Suprapubic skin (tissue), 4 donors: ENCODE measurements at regions not wholly inside any gene's neighbourhood (a gene's known extent, or its start where the extent isn't known, plus 50 kb on each side); places are given as distances from the start of the nearest gene placed in this dataset.

ENCODE experiments used
- DNase-seq, 2 donors: peaks; one replicate each; pipeline ENCODE4 v3.0.0-alpha.2; 2019; ENCODE audit warnings: low spot score in 2 of 2
- H3K27ac ChIP-seq: fragments of 200-600 bp; sonication (generic); one replicate; pipeline ENCODE4 v1.5.1; 2019
- H3K27me3 ChIP-seq: fragments of 200-600 bp; sonication (generic); one replicate; pipeline ENCODE4 v1.5.1; 2019
- H3K36me3 ChIP-seq: fragments of 200-600 bp; sonication (generic); one replicate; pipeline ENCODE4 v1.5.1; 2019
- H3K4me1 ChIP-seq: fragments of 200-600 bp; sonication (generic); one replicate; pipeline ENCODE4 v1.5.1; 2019
- H3K4me3 ChIP-seq: fragments of 200-600 bp; sonication (generic); one replicate; pipeline ENCODE4 v1.5.1; 2019; ENCODE audit warnings: mild to moderate bottlenecking
- H3K9me3 ChIP-seq: fragments of 200-600 bp; sonication (generic); one replicate; pipeline ENCODE4 v1.5.1; 2019
- EP300 ChIP-seq: sonication (generic); formaldehyde crosslinking; IDR thresholded peaks from one replicate; pipeline ENCODE4 v1.6.1; 2017; ENCODE audit warnings: antibody characterized with exemption
- POLR2A ChIP-seq, 2 donors: fragments of 450-650 bp; IDR thresholded peaks; one replicate each; pipeline ENCODE4 v1.6.1; 2017; ENCODE audit warnings: antibody characterized with exemption in 2 of 2, mild to moderate bottlenecking in 2 of 2, moderate library complexity in 2 of 2
- POLR2AphosphoS5 ChIP-seq, 3 donors: sonication (generic); formaldehyde crosslinking; IDR thresholded peaks; one replicate each; pipeline ENCODE4 v1.6.1; 2017; ENCODE audit warnings: antibody characterized with exemption in 3 of 3
- WGBS: methylation state at CpG from one replicate; pipeline ENCODE4 v1.1.5; 2018; 5-methylcytosine and 5-hydroxymethylcytosine counted together
- TF ChIP-seq, protein P1 (sequence below), 2 donors: fragments of 200-600 bp in 1 of 2; fragments of 450-650 bp in 1 of 2; sonication (generic) in 1 of 2; IDR thresholded peaks; one replicate each; pipeline ENCODE4 v1.5.1; 2016 to 2019; ENCODE audit warnings: antibody characterized with exemption in 2 of 2, mild to moderate bottlenecking in 1 of 2, moderate library complexity in 1 of 2

GRCh38 chr1:84749427-84749826, 59.2 kb upstream of the SSX2IP start:
- Histone ChIP-seq H3K4me1 (peaks cover 9% of the 10 kb centered on the region), H3K27me3 (no peaks in the 10 kb centered on the region), H3K36me3 (no peaks in the 10 kb centered on the region), H3K4me3 (no peak overlapping the region), H3K9me3 (no peaks in the 10 kb centered on the region), H3K27ac (no peak overlapping the region)
- no peak for DNase-seq
- WGBS: 57% methylated on average over 2 of the region's 2 CpGs
- TF ChIP-seq EP300 (no peak), POLR2AphosphoS5 (IDR thresholded peaks at IDR 0.05) (no peak), POLR2A (IDR thresholded peaks at IDR 0.05) (no peak)
- TF ChIP-seq, protein P1, sequence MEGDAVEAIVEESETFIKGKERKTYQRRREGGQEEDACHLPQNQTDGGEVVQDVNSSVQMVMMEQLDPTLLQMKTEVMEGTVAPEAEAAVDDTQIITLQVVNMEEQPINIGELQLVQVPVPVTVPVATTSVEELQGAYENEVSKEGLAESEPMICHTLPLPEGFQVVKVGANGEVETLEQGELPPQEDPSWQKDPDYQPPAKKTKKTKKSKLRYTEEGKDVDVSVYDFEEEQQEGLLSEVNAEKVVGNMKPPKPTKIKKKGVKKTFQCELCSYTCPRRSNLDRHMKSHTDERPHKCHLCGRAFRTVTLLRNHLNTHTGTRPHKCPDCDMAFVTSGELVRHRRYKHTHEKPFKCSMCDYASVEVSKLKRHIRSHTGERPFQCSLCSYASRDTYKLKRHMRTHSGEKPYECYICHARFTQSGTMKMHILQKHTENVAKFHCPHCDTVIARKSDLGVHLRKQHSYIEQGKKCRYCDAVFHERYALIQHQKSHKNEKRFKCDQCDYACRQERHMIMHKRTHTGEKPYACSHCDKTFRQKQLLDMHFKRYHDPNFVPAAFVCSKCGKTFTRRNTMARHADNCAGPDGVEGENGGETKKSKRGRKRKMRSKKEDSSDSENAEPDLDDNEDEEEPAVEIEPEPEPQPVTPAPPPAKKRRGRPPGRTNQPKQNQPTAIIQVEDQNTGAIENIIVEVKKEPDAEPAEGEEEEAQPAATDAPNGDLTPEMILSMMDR (IDR thresholded peaks at IDR 0.05): no peak

- no peaks in the 10 kb centered on the region for H3K9me3 ChIP-seq
- H3K36me3 ChIP-seq: no peaks in the 10 kb centered on the region
- 87% methylated on average over 3 of the region's 3 CpGs for WGBS
- no peak for TF ChIP-seq EP300
- TF ChIP-seq POLR2AphosphoS5 (IDR thresholded peaks at IDR 0.05): no peak
- TF ChIP-seq, protein P1 (IDR thresholded peaks at IDR 0.05): no peak
- no peak for TF ChIP-seq POLR2A (IDR thresholded peaks at IDR 0.05)
- H3K4me3 ChIP-seq: no peak overlapping the region
- no peak overlapping the region for H3K27ac ChIP-seq
- no peaks in the 10 kb centered on the region for H3K27me3 ChIP-seq
- peaks cover 9% of the 10 kb centered on the region for H3K4me1 ChIP-seq
- no peak for DNase-seq
These were observed 58.1 kb upstream of the SSX2IP start for GRCh38 chr1:84748364-84748763.

DNA sequence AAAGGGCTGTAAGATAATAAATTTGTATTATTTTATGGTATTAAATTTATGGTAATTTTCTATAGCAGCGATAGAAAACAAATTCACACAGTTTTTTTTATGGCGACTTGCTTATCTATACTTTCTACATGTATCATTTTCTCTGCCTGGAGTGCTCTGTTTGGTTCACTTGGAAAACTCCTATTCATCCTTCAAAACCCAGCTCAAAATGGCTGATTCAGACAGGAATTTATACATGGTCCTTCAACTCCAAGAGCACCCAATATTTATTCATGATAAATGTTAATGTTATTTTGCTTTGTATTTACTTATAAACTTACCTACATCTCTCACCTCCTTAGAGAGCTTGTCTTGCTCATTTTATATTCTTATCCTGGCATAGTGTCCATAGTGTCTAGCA, 55.6 kb upstream of the SSX2IP start:
- DNase-seq: no peak
- TF ChIP-seq POLR2AphosphoS5 (IDR thresholded peaks at IDR 0.05) (no peak), POLR2A (IDR thresholded peaks at IDR 0.05) (no peak), EP300 (no peak)
- TF ChIP-seq, protein P1 (IDR thresholded peaks at IDR 0.05): no peak
- no peaks in the 10 kb centered on the region for H3K9me3 ChIP-seq
- no peaks in the 10 kb centered on the region for H3K27me3 ChIP-seq
- no peak overlapping the region for H3K4me3 ChIP-seq
- H3K4me1 ChIP-seq: peaks cover 9% of the 10 kb centered on the region
- WGBS: 97% methylated on average over 2 of the region's 2 CpGs
- H3K36me3 ChIP-seq: no peaks in the 10 kb centered on the region
- no peak overlapping the region for H3K27ac ChIP-seq

DNA sequence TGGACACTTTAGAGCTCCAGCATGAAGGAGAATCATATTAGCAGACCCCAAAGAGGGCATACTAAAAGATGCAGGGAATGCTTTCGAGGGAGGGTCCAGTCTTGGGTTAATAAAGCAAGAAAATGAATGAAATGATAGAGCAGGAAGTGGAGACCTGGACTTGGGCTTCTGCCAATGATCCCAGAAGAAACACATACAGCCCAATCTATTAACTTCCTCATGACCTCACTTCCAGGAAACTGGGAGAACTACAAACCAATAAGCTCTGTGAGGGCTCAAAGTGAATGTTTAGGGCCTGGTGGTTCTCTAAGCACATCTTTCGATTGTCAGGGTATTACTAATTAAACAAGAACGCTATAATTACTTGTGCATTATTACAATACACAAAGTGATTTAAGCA, 53.6 kb upstream of the SSX2IP start:
- 88% methylated on average over 3 of the region's 3 CpGs for WGBS
- TF ChIP-seq POLR2AphosphoS5 (IDR thresholded peaks at IDR 0.05) (no peak), POLR2A (IDR thresholded peaks at IDR 0.05) (no peak), EP300 (no peak)
- TF ChIP-seq, protein P1 (IDR thresholded peaks at IDR 0.05): no peak
- no peak overlapping the region for H3K4me3 ChIP-seq
- H3K27ac ChIP-seq: no peak overlapping the region
- H3K27me3 ChIP-seq: no peaks in the 10 kb centered on the region
- H3K9me3 ChIP-seq: no peaks in the 10 kb centered on the region
- H3K4me1 ChIP-seq: no peaks in the 10 kb centered on the region
- DNase-seq: no peak
- H3K36me3 ChIP-seq: no peaks in the 10 kb centered on the region

GRCh38 chr1:84742653-84743052, 52.4 kb upstream of the SSX2IP start:
- no peaks in the 10 kb centered on the region for H3K27me3 ChIP-seq
- H3K9me3 ChIP-seq: no peaks in the 10 kb centered on the region
- H3K4me3 ChIP-seq: no peak overlapping the region
- H3K36me3 ChIP-seq: no peaks in the 10 kb centered on the region
- 70% methylated on average over 1 of the region's 1 CpG for WGBS
- H3K27ac ChIP-seq: no peak overlapping the region
- DNase-seq: no peak
- TF ChIP-seq EP300: no peak
- no peak for TF ChIP-seq POLR2AphosphoS5 (IDR thresholded peaks at IDR 0.05)
- TF ChIP-seq POLR2A (IDR thresholded peaks at IDR 0.05): no peak
- TF ChIP-seq, protein P1 (IDR thresholded peaks at IDR 0.05): no peak
- no peaks in the 10 kb centered on the region for H3K4me1 ChIP-seq
